H1 (cell line): ENCODE measurements at regions not wholly inside any gene's neighbourhood (a gene's known extent, or its start where the extent isn't known, plus 50 kb on each side); places are given as distances from the start of the nearest gene placed in this dataset.

Experiments
- CTCF ChIA-PET: fragments of 300-600 bp; sonication (Branson Sonifier 250); formaldehyde crosslinking; loops from one replicate; lab custom pipeline; 2021; ENCODE audit not compliant: partially characterized antibody; lab: Charles Lee
- POLR2A ChIA-PET: fragments of 300-600 bp; sonication (Branson Sonifier 250); formaldehyde crosslinking; loops from one replicate; lab custom pipeline; 2021; ENCODE audit warnings: inconsistent platforms; ENCODE audit not compliant: partially characterized antibody; lab: Charles Lee
- DNase-seq, 2 experiments: peaks; one replicate each; pipeline versions ENCODE4 v3.0.0 to v3.0.0-alpha.2; 2010 to 2022; ENCODE audit warnings: low spot score in 2 of 2, low read depth in 1 of 2, mixed read lengths in 1 of 2
- FAIRE-seq: peaks from 2 replicates; lab custom pipeline; 2011; peaks lifted over from hg19 to GRCh38; lab: Jason Lieb, UNC
- H2AFZ ChIP-seq: 2 replicates; pipeline ENCODE4 v1.8.1; 2012; ENCODE audit warnings: low read length, inconsistent platforms
- H2AK5ac ChIP-seq: 2 replicates; pipeline ENCODE4 v1.6.1; 2013; ENCODE audit warnings: low read depth, low read length
- H2BK120ac ChIP-seq: replicated peaks from 2 replicates; pipeline ENCODE3; 2013; ENCODE audit warnings: low read depth, low read length, inconsistent platforms
- H2BK12ac ChIP-seq: 2 replicates; pipeline ENCODE4 v1.6.1; 2013; ENCODE audit warnings: low read depth, low read length
- H2BK15ac ChIP-seq: 2 replicates; pipeline ENCODE4 v1.6.1; 2013; ENCODE audit warnings: low read length
- H2BK20ac ChIP-seq: 2 replicates; pipeline ENCODE4 v1.6.1; 2013; ENCODE audit warnings: low read length
- H2BK5ac ChIP-seq: 2 replicates; pipeline ENCODE4 v1.6.1; 2013; ENCODE audit warnings: low read depth, low read length
- H3K14ac ChIP-seq: 2 replicates; pipeline ENCODE4 v1.6.1; 2013; ENCODE audit warnings: inconsistent platforms; ENCODE audit not compliant: insufficient read length
- H3K18ac ChIP-seq: 2 replicates; pipeline ENCODE4 v1.6.1; 2013; ENCODE audit warnings: low read length; ENCODE audit errors: extremely low read depth
- H3K23ac ChIP-seq: 2 replicates; pipeline ENCODE4 v1.6.1; 2013; ENCODE audit warnings: inconsistent platforms; ENCODE audit not compliant: insufficient read length
- H3K23me2 ChIP-seq: 2 replicates; pipeline ENCODE4 v1.6.1; 2013; ENCODE audit warnings: low read depth, low read length
- H3K27ac ChIP-seq: 2 replicates; pipeline ENCODE4 v1.6.1; 2011; ENCODE audit warnings: low read depth, low read length, inconsistent platforms
- H3K27me3 ChIP-seq, 4 experiments: replicated peaks in 1 of 4; 1 replicate in 1 of 4; 2 replicates in 3 of 4; pipeline versions ENCODE4 v1.6.1 to v1.8.1; 2011 to 2013; ENCODE audit warnings: low read length in 3 of 4, mild to moderate bottlenecking in 3 of 4, inconsistent platforms in 2 of 4, mixed read lengths in 2 of 4, moderate library complexity in 1 of 4; ENCODE audit not compliant: control insufficient read depth in 3 of 4, insufficient read depth in 3 of 4; ENCODE audit errors: extremely low read depth in 1 of 4
- H3K36me3 ChIP-seq, 4 experiments: 2 replicates each; pipeline versions ENCODE4 v1.6.1 to v1.8.1; 2011 to 2013; ENCODE audit warnings: mild to moderate bottlenecking in 4 of 4, low read length in 3 of 4, moderate library complexity in 2 of 4, control low read depth in 1 of 4, inconsistent platforms in 1 of 4; ENCODE audit not compliant: insufficient read depth in 4 of 4, control insufficient read depth in 2 of 4
- H3K4ac ChIP-seq: replicated peaks from 2 replicates; pipeline ENCODE3; 2013; ENCODE audit warnings: low read length, low read depth, mixed read lengths, inconsistent platforms; ENCODE audit not compliant: insufficient read length
- H3K4me1 ChIP-seq, 4 experiments: replicated peaks in 1 of 4; 1 replicate in 1 of 4; 2 replicates in 3 of 4; pipeline versions ENCODE4 v1.6.1 to v1.8.1; 2011 to 2013; ENCODE audit warnings: low read length in 3 of 4, inconsistent platforms in 2 of 4, mixed read lengths in 1 of 4; ENCODE audit not compliant: insufficient read depth in 4 of 4, control insufficient read depth in 3 of 4
- H3K4me2 ChIP-seq, 2 experiments: 2 replicates each; pipeline versions ENCODE4 v1.6.1 to v1.8.1; 2011 to 2013; ENCODE audit warnings: low read depth in 2 of 2, low read length in 2 of 2, control low read depth in 1 of 2, inconsistent platforms in 1 of 2, mild to moderate bottlenecking in 1 of 2; ENCODE audit not compliant: insufficient read depth in 1 of 2
- H3K4me3 ChIP-seq, 4 experiments: fragments of 200-600, 300-600 bp in 1 of 4; sonication (generic), shearing (Covaris generic), sonication (Bioruptor Twin) in 1 of 4; 2 replicates each; pipeline versions ENCODE4 v1.5.1 to v1.8.1; 2011 to 2016; ENCODE audit warnings: low read length in 4 of 4, low read depth in 3 of 4, control low read depth in 2 of 4, inconsistent platforms in 2 of 4, mild to moderate bottlenecking in 2 of 4, mixed read lengths in 1 of 4, moderate library complexity in 1 of 4; ENCODE audit not compliant: insufficient read depth in 2 of 4; ENCODE audit errors: extremely low read depth in 1 of 4
- H3K56ac ChIP-seq: replicated peaks from 2 replicates; pipeline ENCODE3; 2013; ENCODE audit warnings: low read depth, mild to moderate bottlenecking, mixed read lengths, low read length, inconsistent platforms; ENCODE audit not compliant: insufficient read length
- H3K79me1 ChIP-seq: 2 replicates; pipeline ENCODE4 v1.6.1; 2013; ENCODE audit warnings: low read depth, low read length, control low read depth
- H3K79me2 ChIP-seq, 2 experiments: 2 replicates each; pipeline versions ENCODE4 v1.6.1 to v1.8.1; 2012 to 2013; ENCODE audit warnings: low read length in 2 of 2, mild to moderate bottlenecking in 2 of 2, inconsistent platforms in 1 of 2; ENCODE audit not compliant: insufficient read depth in 2 of 2, control insufficient read depth in 1 of 2
- H3K9ac ChIP-seq, 4 experiments: replicated peaks in 1 of 4; 1 replicate in 1 of 4; 2 replicates in 3 of 4; pipeline versions ENCODE4 v1.6.1 to v1.8.1; 2011 to 2013; ENCODE audit warnings: low read depth in 3 of 4, low read length in 3 of 4, control low read depth in 2 of 4, mild to moderate bottlenecking in 2 of 4, moderate library complexity in 2 of 4, inconsistent platforms in 1 of 4; ENCODE audit errors: extremely low read depth in 1 of 4
- H3K9me3 ChIP-seq, 2 experiments: 2 replicates each; pipeline versions ENCODE4 v1.6.1 to v1.8.1; 2012 to 2013; ENCODE audit warnings: mild to moderate bottlenecking in 2 of 2, moderate library complexity in 2 of 2, control low read depth in 1 of 2, inconsistent platforms in 1 of 2, low read depth in 1 of 2, low read length in 1 of 2, mixed read lengths in 1 of 2; ENCODE audit not compliant: insufficient read depth in 2 of 2
- H4K20me1 ChIP-seq, 2 experiments: replicated peaks in 1 of 2; 2 replicates each; pipeline versions ENCODE3 to v1.8.1; 2011 to 2013; ENCODE audit warnings: inconsistent platforms in 2 of 2, low read length in 2 of 2, mild to moderate bottlenecking in 1 of 2; ENCODE audit not compliant: insufficient read depth in 2 of 2, control insufficient read depth in 1 of 2
- H4K5ac ChIP-seq: 2 replicates; pipeline ENCODE4 v1.6.1; 2013; ENCODE audit warnings: low read length, low read depth, mixed read lengths, inconsistent platforms; ENCODE audit not compliant: insufficient read length
- H4K8ac ChIP-seq: 2 replicates; pipeline ENCODE4 v1.8.0; 2013; ENCODE audit warnings: mild to moderate bottlenecking, moderate library complexity, low read length, inconsistent platforms; ENCODE audit not compliant: insufficient read depth; ENCODE audit errors: extremely low read depth
- H4K91ac ChIP-seq: replicated peaks from 2 replicates; pipeline ENCODE3; 2013; ENCODE audit warnings: low read length, mixed read lengths, inconsistent platforms; ENCODE audit not compliant: insufficient read length
- CHD2 ChIP-seq: IDR thresholded peaks from 2 replicates; pipeline ENCODE4 v1.6.1; 2012; ENCODE audit warnings: low read length, improper control_type of control experiment
- KDM1A ChIP-seq: fragments of 200-600, 300-600 bp; sonication (generic); IDR thresholded peaks from 2 replicates; pipeline ENCODE4 v1.7.1; 2016; ENCODE audit warnings: mild to moderate bottlenecking, low read length, borderline replicate concordance
- SP2 ChIP-seq: IDR thresholded peaks from 2 replicates; pipeline ENCODE4 v1.6.1; 2012; ENCODE audit warnings: mild to moderate bottlenecking, low read length, inconsistent platforms
- TCF12 ChIP-seq: IDR thresholded peaks from 2 replicates; pipeline ENCODE4 v1.6.1; 2011; ENCODE audit warnings: low read depth, mild to moderate bottlenecking, low read length
- WGBS, 2 experiments: shearing (Covaris generic) in 1 of 2; methylation state at CpG; one replicate each; pipeline versions ENCODE4 v1.1.6 to v1.1.7; 2013 to 2015; ENCODE audit warnings: low lambda C conversion rate in 2 of 2, mixed read lengths in 2 of 2, inconsistent platforms in 1 of 2, low coverage in 1 of 2, missing lambda C conversion rate in 1 of 2; ENCODE audit not compliant: insufficient replicate concordance in 2 of 2, insufficient coverage in 1 of 2, insufficient read length in 1 of 2; ENCODE audit errors: extremely low coverage in 1 of 2, missing lambda C conversion rate in 1 of 2; 5-methylcytosine and 5-hydroxymethylcytosine counted together
- TF ChIP-seq, protein P1 (sequence below): IDR thresholded peaks from 2 replicates; pipeline ENCODE4 v1.6.1; 2012; ENCODE audit warnings: low read length, inconsistent platforms

- Histone ChIP-seq H3K4me1 (peaks cover 0 to 6% (median 2%) of the 10 kb centered on the region in 4 experiments; a peak in 3 of 7 replicates), H3K27ac (no peak overlapping the region), H4K20me1 (no peaks in the 10 kb centered on the region), H2AFZ (no peak overlapping the region), H2BK12ac (no peak overlapping the region), H2AK5ac (no peak overlapping the region), H2BK120ac (no peak overlapping the region), H3K4me2 (no peak overlapping the region), H3K27me3 (no peaks in the 10 kb centered on the region), H3K56ac (no peak overlapping the region), H3K14ac (no peak overlapping the region), H3K79me2 (no peaks in the 10 kb centered on the region), H3K23me2 (no peaks in the 10 kb centered on the region; the same call in 1 of the 2 replicates), H3K9me3 (no peaks in the 10 kb centered on the region), H2BK5ac (no peak overlapping the region), H3K23ac (no peak overlapping the region), H4K5ac (no peak overlapping the region), H3K79me1 (no peaks in the 10 kb centered on the region), H3K9ac (no peak overlapping the region), H4K8ac (no peak overlapping the region), H3K4me3 (no peak overlapping the region), H4K91ac (no peak overlapping the region), H3K36me3 (no peaks in the 10 kb centered on the region), H2BK20ac (no peak overlapping the region), H3K18ac (no peak overlapping the region), H3K4ac (no peak overlapping the region), H2BK15ac (no peak overlapping the region)
- FAIRE-seq (no peak), DNase-seq (no peak)
- POLR2A ChIA-PET: no interaction called here
- TF ChIP-seq SP2 (no peak), CHD2 (no peak), TCF12 (no peak), KDM1A (no peak)
- TF ChIP-seq, protein P1, sequence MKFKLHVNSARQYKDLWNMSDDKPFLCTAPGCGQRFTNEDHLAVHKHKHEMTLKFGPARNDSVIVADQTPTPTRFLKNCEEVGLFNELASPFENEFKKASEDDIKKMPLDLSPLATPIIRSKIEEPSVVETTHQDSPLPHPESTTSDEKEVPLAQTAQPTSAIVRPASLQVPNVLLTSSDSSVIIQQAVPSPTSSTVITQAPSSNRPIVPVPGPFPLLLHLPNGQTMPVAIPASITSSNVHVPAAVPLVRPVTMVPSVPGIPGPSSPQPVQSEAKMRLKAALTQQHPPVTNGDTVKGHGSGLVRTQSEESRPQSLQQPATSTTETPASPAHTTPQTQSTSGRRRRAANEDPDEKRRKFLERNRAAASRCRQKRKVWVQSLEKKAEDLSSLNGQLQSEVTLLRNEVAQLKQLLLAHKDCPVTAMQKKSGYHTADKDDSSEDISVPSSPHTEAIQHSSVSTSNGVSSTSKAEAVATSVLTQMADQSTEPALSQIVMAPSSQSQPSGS: no peak
- WGBS, 2 experiments: 89% methylated on average over 2 of the region's 2 CpGs; no CpG with 5 or more reads in 1 of the 2 experiments
- CTCF ChIA-PET: interaction anchor here (0.6 to 1.5 kb wide), 5 partner anchors 37 to 300 kb away, joined by 3 to 4 read pairs (median 3); no protein-coding TSS in a partner anchor
Observed at GRCh38 chr16:49161191-49161590, 120.4 kb downstream of the CBLN1 start.
